Neuronal stem cell (in vitro differentiated cells): ENCODE measurements at regions not wholly inside any gene's neighbourhood (a gene's known extent, or its start where the extent isn't known, plus 50 kb on each side); places are given as distances from the start of the nearest gene placed in this dataset.
A peak's percentile ranks its signal among the peaks of the same experiment; 100 is the strongest.

Experiments
- DNase-seq: peaks from one replicate; pipeline ENCODE4 v3.0.0-alpha.2; 2013; ENCODE audit warnings: low spot score
- H2AFZ ChIP-seq: one replicate; pipeline ENCODE4 v1.6.1; 2013; ENCODE audit warnings: mild to moderate bottlenecking, low read length, inconsistent platforms
- H2AK5ac ChIP-seq: 2 replicates; pipeline ENCODE4 v1.6.1; 2013; ENCODE audit warnings: low read depth, mild to moderate bottlenecking, inconsistent platforms, low read length, moderate library complexity, mixed read lengths
- H2BK120ac ChIP-seq: 2 replicates; pipeline ENCODE4 v1.6.1; 2013; ENCODE audit warnings: low read depth, mild to moderate bottlenecking, inconsistent platforms, low read length, moderate library complexity, mixed read lengths
- H2BK12ac ChIP-seq: one replicate; pipeline ENCODE4 v1.6.1; 2013; ENCODE audit warnings: low read length, inconsistent platforms
- H2BK15ac ChIP-seq: 2 replicates; pipeline ENCODE4 v1.6.1; 2013; ENCODE audit warnings: mild to moderate bottlenecking, low read length, inconsistent platforms, mixed read lengths
- H2BK5ac ChIP-seq: one replicate; pipeline ENCODE4 v1.6.1; 2013; ENCODE audit warnings: inconsistent platforms, mild to moderate bottlenecking, low read length, moderate library complexity
- H3K14ac ChIP-seq: one replicate; pipeline ENCODE4 v1.6.1; 2013; ENCODE audit warnings: low read length, inconsistent platforms
- H3K18ac ChIP-seq: 2 replicates; pipeline ENCODE4 v1.6.1; 2013; ENCODE audit warnings: low read length, inconsistent platforms
- H3K23ac ChIP-seq: 2 replicates; pipeline ENCODE4 v1.6.1; 2013; ENCODE audit warnings: low read depth, mild to moderate bottlenecking, mixed read lengths, low read length, inconsistent platforms; ENCODE audit not compliant: poor library complexity
- H3K27ac ChIP-seq: replicated peaks from 3 replicates; pipeline ENCODE4 v1.5.1; 2013; ENCODE audit warnings: low read length, inconsistent platforms
- H3K27me3 ChIP-seq, 3 experiments: 2 replicates each; pipeline ENCODE4 v1.6.1; 2013; ENCODE audit warnings: low read length in 3 of 3, mild to moderate bottlenecking in 2 of 3, inconsistent platforms in 1 of 3, low read depth in 1 of 3, mixed read lengths in 1 of 3, moderate library complexity in 1 of 3; ENCODE audit not compliant: control insufficient read depth in 3 of 3, insufficient read depth in 3 of 3
- H3K36me3 ChIP-seq, 2 donors: replicated peaks in 1 of 2; 2 replicates each; pipeline ENCODE4 v1.6.1; 2013; ENCODE audit warnings: low read length in 2 of 2; ENCODE audit not compliant: control insufficient read depth in 2 of 2, insufficient read depth in 2 of 2
- H3K4ac ChIP-seq: 2 replicates; pipeline ENCODE4 v1.6.1; 2013; ENCODE audit warnings: inconsistent platforms, mild to moderate bottlenecking, low read length, moderate library complexity
- H3K4me1 ChIP-seq, 2 donors: 1 replicate in 1 of 2; 2 replicates in 1 of 2; pipeline ENCODE4 v1.6.1; 2013; ENCODE audit warnings: low read length in 2 of 2, low read depth in 1 of 2; ENCODE audit not compliant: control insufficient read depth in 2 of 2, insufficient read depth in 1 of 2
- H3K4me2 ChIP-seq: one replicate; pipeline ENCODE4 v1.6.1; 2013; ENCODE audit warnings: mild to moderate bottlenecking, low read length, inconsistent platforms; ENCODE audit not compliant: insufficient read depth, poor library complexity, severe bottlenecking
- H3K4me3 ChIP-seq, 2 donors: 2 replicates each; pipeline ENCODE4 v1.5.1; 2013; ENCODE audit warnings: low read length in 2 of 2, mild to moderate bottlenecking in 2 of 2, inconsistent platforms in 1 of 2, moderate library complexity in 1 of 2
- H3K79me1 ChIP-seq: one replicate; pipeline ENCODE4 v1.6.1; 2013; ENCODE audit warnings: low read depth, mild to moderate bottlenecking, inconsistent platforms, low read length, moderate library complexity
- H3K9ac ChIP-seq: one replicate; pipeline ENCODE4 v1.6.1; 2013; ENCODE audit warnings: mild to moderate bottlenecking, low read depth, low read length, inconsistent platforms; ENCODE audit not compliant: poor library complexity
- H3K9me3 ChIP-seq, 2 donors: replicated peaks in 1 of 2; 2 replicates each; pipeline versions ENCODE3 to v1.6.1; 2013; ENCODE audit warnings: low read length in 2 of 2, mild to moderate bottlenecking in 2 of 2, inconsistent platforms in 1 of 2, low read depth in 1 of 2, mixed read lengths in 1 of 2, moderate library complexity in 1 of 2; ENCODE audit not compliant: control insufficient read depth in 2 of 2, insufficient read depth in 1 of 2
- H4K8ac ChIP-seq: one replicate; pipeline ENCODE4 v1.6.1; 2013; ENCODE audit warnings: low read depth, mild to moderate bottlenecking, inconsistent platforms, low read length, moderate library complexity
- H4K91ac ChIP-seq: one replicate; pipeline ENCODE4 v1.6.1; 2013; ENCODE audit warnings: low read length, low read depth, mild to moderate bottlenecking, inconsistent platforms; ENCODE audit not compliant: poor library complexity
- WGBS, 2 donors: extraction: QIAGEN DNeasy Blood & Tissue Kit; methylation state at CpG; one replicate each; pipeline ENCODE4 v1.1.7; 2013; ENCODE audit warnings: missing lambda C conversion rate in 2 of 2, mixed read lengths in 1 of 2; ENCODE audit not compliant: insufficient read length in 2 of 2, insufficient replicate concordance in 1 of 2; ENCODE audit errors: extremely low coverage in 2 of 2; 5-methylcytosine and 5-hydroxymethylcytosine counted together

- no peak overlapping the region for H3K4me2 ChIP-seq
These were observed 84.0 kb downstream of the DHCR7 start for GRCh38 chr11:71364176-71364671.

GRCh38 chr11:71363721-71364120, 84.5 kb downstream of the DHCR7 start:
- Histone ChIP-seq H3K27ac (no peak overlapping the region), H3K36me3 (no peaks in the 10 kb centered on the region), H3K4ac (no peak overlapping the region), H3K4me1 (peaks cover 0 to 4% of the 10 kb centered on the region in 2 donors), H3K9me3 (no peaks in the 10 kb centered on the region), H2AK5ac (no peak overlapping the region), H4K8ac (no peak overlapping the region), H3K27me3 (no peaks in the 10 kb centered on the region), H2BK120ac (no peak overlapping the region), H3K18ac (no peak overlapping the region), H3K9ac (no peak overlapping the region), H3K4me3 (peak overlapping the region in 1 of 2 donors; percentile 6), H3K14ac (no peak overlapping the region), H3K79me1 (peaks cover 3% of the 10 kb centered on the region), H3K4me2 (no peak overlapping the region), H2BK15ac (no peak overlapping the region), H2BK12ac (no peak overlapping the region), H3K23ac (no peak overlapping the region), H2AFZ (no peak overlapping the region), H4K91ac (no peak overlapping the region), H2BK5ac (peak overlapping the region; percentile 70)
- no peak for DNase-seq
- WGBS, 2 donors = no CpG with 5 or more reads among the region's 4 CpGs

More at GRCh38 chr11:71364176-71364671, 84.0 kb downstream of the DHCR7 start:
- Histone ChIP-seq H3K14ac (peak overlapping the region; percentile 66), H3K27me3 (no peaks in the 10 kb centered on the region), H3K4ac (no peak overlapping the region), H3K36me3 (no peaks in the 10 kb centered on the region), H2AK5ac (no peak overlapping the region), H2AFZ (no peak overlapping the region), H2BK5ac (peak overlapping the region; percentile 70), H3K79me1 (peaks cover 3% of the 10 kb centered on the region), H2BK15ac (no peak overlapping the region), H2BK120ac (no peak overlapping the region), H4K91ac (no peak overlapping the region), H3K23ac (no peak overlapping the region), H3K4me3 (peak overlapping the region in 1 of 2 donors; percentile 26), H3K4me1 (peaks cover 0 to 4% of the 10 kb centered on the region in 2 donors), H3K9me3 (no peaks in the 10 kb centered on the region), H3K18ac (peak overlapping the region; percentile 4), H4K8ac (no peak overlapping the region), H2BK12ac (no peak overlapping the region), H3K9ac (no peak overlapping the region), H3K27ac (no peak overlapping the region)
- DNase-seq = no peak
- WGBS, 2 donors = no CpG with 5 or more reads among the region's 4 CpGs

GRCh38 chr11:71358963-71359567, 89.1 kb downstream of the DHCR7 start:
- Histone ChIP-seq H3K14ac (no peak overlapping the region), H3K79me1 (peaks cover 3% of the 10 kb centered on the region), H2AFZ (no peak overlapping the region), H3K4me1 (peaks cover 0 to under 1% of the 10 kb centered on the region in 2 donors), H2AK5ac (no peak overlapping the region), H3K9me3 (no peaks in the 10 kb centered on the region), H3K4me3 (peak overlapping the region in 1 of 2 donors; percentile 16), H4K8ac (no peak overlapping the region), H3K4me2 (no peak overlapping the region), H3K4ac (no peak overlapping the region), H3K36me3 (no peaks in the 10 kb centered on the region), H2BK5ac (no peak overlapping the region), H2BK15ac (no peak overlapping the region), H3K27me3 (peaks cover 0 to 5% (median 0%) of the 10 kb centered on the region in 3 experiments), H3K27ac (no peak overlapping the region), H3K9ac (no peak overlapping the region), H3K23ac (no peak overlapping the region), H4K91ac (no peak overlapping the region), H2BK12ac (no peak overlapping the region), H3K18ac (no peak overlapping the region), H2BK120ac (no peak overlapping the region)
- DNase-seq = no peak
- 100% methylated on average over 3 to 5 of the region's 6 CpGs for WGBS, 2 donors

- Histone ChIP-seq H2BK120ac (no peak overlapping the region), H3K9ac (no peak overlapping the region), H3K79me1 (peaks cover 3% of the 10 kb centered on the region), H2BK12ac (no peak overlapping the region), H2AFZ (no peak overlapping the region), H3K4me3 (no peak overlapping the region), H3K27ac (no peak overlapping the region), H3K14ac (peak overlapping the region; percentile 92), H3K9me3 (no peaks in the 10 kb centered on the region), H3K23ac (peak overlapping the region; percentile 44), H4K91ac (no peak overlapping the region), H3K36me3 (no peaks in the 10 kb centered on the region), H3K4ac (no peak overlapping the region), H3K27me3 (peaks cover 0 to 5% (median 0%) of the 10 kb centered on the region in 3 experiments), H4K8ac (no peak overlapping the region), H3K4me2 (no peak overlapping the region), H2AK5ac (no peak overlapping the region), H3K4me1 (no peaks in the 10 kb centered on the region), H3K18ac (peak overlapping the region; percentile 70), H2BK5ac (peak overlapping the region; percentile 5), H2BK15ac (no peak overlapping the region)
- WGBS, 2 donors = no CpG with 5 or more reads among the region's 10 CpGs
- no peak for DNase-seq
These were observed 90.0 kb downstream of the DHCR7 start for GRCh38 chr11:71358122-71358728.
